CD4-positive, alpha-beta T cell (primary cell): ENCODE measurements at regions not wholly inside any gene's neighbourhood (a gene's known extent, or its start where the extent isn't known, plus 50 kb on each side); places are given as distances from the start of the nearest gene placed in this dataset.

Experiments
- ATAC-seq: fragments of 200-7000 bp; cut with Tn5 transposase; one replicate; pipeline ENCODE4 v1.10.0; 2022; ENCODE audit warnings: mild to moderate bottlenecking; ENCODE audit not compliant: poor library complexity
- CTCF ChIA-PET: fragments of 350-600 bp; sonication (Branson Sonifier 250); formaldehyde crosslinking; loops from one replicate; lab custom pipeline; 2021; ENCODE audit warnings: antibody characterized with exemption, inconsistent platforms; lab: Charles Lee
- POLR2A ChIA-PET: fragments of 350-600 bp; sonication (Branson Sonifier 250); formaldehyde crosslinking; loops from one replicate; lab custom pipeline; 2021; ENCODE audit warnings: antibody characterized with exemption, inconsistent platforms; lab: Charles Lee
- DNase-seq, 14 experiments: peaks; one replicate each; pipeline ENCODE4 v3.0.0-alpha.2; 2013 to 2020; ENCODE audit warnings: mixed read lengths in 2 of 14
- H3K27ac ChIP-seq, 2 donors: one replicate each; pipeline versions ENCODE4 v1.5.1 to v1.7.0; 2013; ENCODE audit warnings: low read length in 2 of 2, low read depth in 1 of 2, mild to moderate bottlenecking in 1 of 2
- H3K27me3 ChIP-seq, 2 experiments: 1 replicate in 1 of 2; 2 replicates in 1 of 2; pipeline versions ENCODE4 v1.6.1 to v1.7.0; 2013; ENCODE audit warnings: low read length in 2 of 2, control low read depth in 1 of 2, mild to moderate bottlenecking in 1 of 2, moderate library complexity in 1 of 2; ENCODE audit not compliant: insufficient read depth in 2 of 2, control insufficient read depth in 1 of 2
- H3K36me3 ChIP-seq: one replicate; pipeline ENCODE4 v1.6.1; 2013; ENCODE audit warnings: low read length, control low read depth; ENCODE audit not compliant: insufficient read depth
- H3K4me1 ChIP-seq: one replicate; pipeline ENCODE4 v1.6.1; 2013; ENCODE audit warnings: low read length, control low read depth; ENCODE audit not compliant: insufficient read depth
- H3K4me3 ChIP-seq: one replicate; pipeline ENCODE4 v1.5.1; 2013; ENCODE audit warnings: mild to moderate bottlenecking, low read length, moderate library complexity
- H3K9me3 ChIP-seq, 2 experiments: 1 replicate in 1 of 2; 2 replicates in 1 of 2; pipeline versions ENCODE4 v1.6.1 to v1.7.0; 2013; ENCODE audit warnings: low read length in 2 of 2, mild to moderate bottlenecking in 2 of 2, control low read depth in 1 of 2, moderate library complexity in 1 of 2; ENCODE audit not compliant: control insufficient read depth in 1 of 2, insufficient read depth in 1 of 2
- H3K27ac Mint-ChIP-seq: one replicate; pipeline ENCODE4 v1.8.0; 2020; ENCODE audit warnings: mixed read lengths
- H3K27me3 Mint-ChIP-seq: one replicate; pipeline ENCODE4 v1.8.0; 2021; ENCODE audit warnings: mixed read lengths
- H3K36me3 Mint-ChIP-seq: one replicate; pipeline ENCODE4 v1.8.0; 2021; ENCODE audit warnings: low read depth, mixed read lengths
- H3K4me1 Mint-ChIP-seq: one replicate; pipeline ENCODE4 v1.8.0; 2021; ENCODE audit warnings: low read depth, mixed read lengths
- H3K4me3 Mint-ChIP-seq: one replicate; pipeline ENCODE4 v1.8.0; 2020; ENCODE audit warnings: mild to moderate bottlenecking, mixed read lengths
- H3K9me3 Mint-ChIP-seq: one replicate; pipeline ENCODE4 v1.8.0; 2020; ENCODE audit warnings: mixed read lengths
- CTCF ChIP-seq: fragments of 200-600 bp; IDR thresholded peaks from one replicate; pipeline ENCODE4 v1.8.0; 2022; ENCODE audit warnings: antibody characterized with exemption, mild to moderate bottlenecking
- intact Hi-C, 2 experiments: fragments of 100-400 bp; cut with DNase I in 1 of 2; cut with micrococcal nuclease in 1 of 2; formaldehyde crosslinking; loops; one replicate each; pipeline versions ENCODE4 v1.15.1 to v1.9.0; 2023 to 2025; cut with DNase I, micrococcal nuclease

- intact Hi-C loops = no loop called here
- CTCF ChIA-PET = no interaction called here
- Histone ChIP-seq H3K27ac (no peak overlapping the region), H3K4me3 (no peak overlapping the region), H3K36me3 (no peaks in the 10 kb centered on the region), H3K4me1 (no peaks in the 10 kb centered on the region), H3K27me3 (no peaks in the 10 kb centered on the region), H3K9me3 (peaks cover 0 to 3% of the 10 kb centered on the region in 2 experiments)
- Mint-ChIP-seq H3K4me1 (no peaks in the 10 kb centered on the region), H3K27me3 (no peaks in the 10 kb centered on the region), H3K9me3 (peaks cover 2% of the 10 kb centered on the region), H3K36me3 (no peaks in the 10 kb centered on the region), H3K4me3 (no peak overlapping the region), H3K27ac (no peak overlapping the region)
- POLR2A ChIA-PET = no interaction called here
- ATAC-seq (no peak), DNase-seq (no peak)
- no peak for TF ChIP-seq CTCF
These were observed 827.6 kb downstream of the DACH1 start for GRCh38 chr13:71039440-71039839.

GRCh38 chr13:71034018-71034417 is 833.0 kb downstream of the DACH1 start:
- H3K27me3 ChIP-seq = no peaks in the 10 kb centered on the region
- DNase-seq (no peak), ATAC-seq (no peak)
- peaks cover 5 to 14% of the 10 kb centered on the region in 2 experiments for H3K9me3 ChIP-seq
- no peak overlapping the region for H3K4me3 ChIP-seq
- H3K4me1 ChIP-seq = no peaks in the 10 kb centered on the region
- POLR2A ChIA-PET = no interaction called here
- no peak overlapping the region for H3K27ac ChIP-seq
- Mint-ChIP-seq H3K27me3 (no peaks in the 10 kb centered on the region), H3K9me3 (peaks cover 2% of the 10 kb centered on the region), H3K4me3 (no peak overlapping the region), H3K4me1 (no peaks in the 10 kb centered on the region), H3K27ac (no peak overlapping the region), H3K36me3 (no peaks in the 10 kb centered on the region)
- H3K36me3 ChIP-seq = no peaks in the 10 kb centered on the region
- CTCF ChIA-PET = no interaction called here
- TF ChIP-seq CTCF = no peak
- intact Hi-C loops = no loop called here

GRCh38 chr13:71033026-71033425 is 834.0 kb downstream of the DACH1 start:
- POLR2A ChIA-PET = no interaction called here
- intact Hi-C loops = no loop called here
- no peak for TF ChIP-seq CTCF
- Histone ChIP-seq H3K4me1 (no peaks in the 10 kb centered on the region), H3K27ac (no peak overlapping the region), H3K4me3 (no peak overlapping the region), H3K9me3 (peaks cover 12 to 14% of the 10 kb centered on the region in 2 experiments), H3K36me3 (no peaks in the 10 kb centered on the region), H3K27me3 (no peaks in the 10 kb centered on the region)
- peaks cover 3% of the 10 kb centered on the region for H3K9me3 Mint-ChIP-seq
- H3K27ac Mint-ChIP-seq = no peak overlapping the region
- no peaks in the 10 kb centered on the region for H3K4me1 Mint-ChIP-seq
- DNase-seq (no peak), ATAC-seq (no peak)
- H3K27me3 Mint-ChIP-seq = no peaks in the 10 kb centered on the region
- no peaks in the 10 kb centered on the region for H3K36me3 Mint-ChIP-seq
- no peak overlapping the region for H3K4me3 Mint-ChIP-seq
- CTCF ChIA-PET = no interaction called here
